ENCODE measurements at regions not wholly inside any gene's neighbourhood (a gene's known extent, or its start where the extent isn't known, plus 50 kb on each side); places are given as distances from the start of the nearest gene placed in this dataset.

DNA sequence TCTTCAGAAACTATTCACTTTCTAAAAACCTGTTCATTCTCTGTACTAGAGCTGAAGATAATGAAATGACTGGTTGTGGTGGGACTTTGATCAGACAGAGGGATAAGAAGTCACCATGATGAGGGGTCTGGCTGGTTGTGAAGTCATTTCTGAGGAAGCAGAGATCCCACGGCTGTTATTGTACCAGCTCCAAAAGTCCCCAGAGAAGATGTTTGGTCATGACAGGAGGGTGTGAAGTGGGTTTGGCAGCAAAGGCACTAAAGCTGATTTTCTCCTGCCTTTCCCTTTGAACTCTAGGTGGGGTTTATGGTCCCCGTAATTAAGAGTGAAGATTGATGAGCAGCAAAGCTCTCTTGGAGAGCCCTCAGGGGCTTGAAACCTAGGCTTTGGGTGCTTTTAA, 103.1 kb upstream of the CACHD1 start:
- Mint-ChIP-seq H3K27me3 (peaks cover 7% of the 10 kb centered on the region), H3K4me1 (no peaks in the 10 kb centered on the region), H3K9me3 (ENCODE audit: insufficient read depth) (no peaks in the 10 kb centered on the region), H3K27ac (no peak overlapping the region), H3K4me3 (no peak overlapping the region)
- POLR2A ChIA-PET, result no interaction called here
- WGBS (ENCODE audit: insufficient coverage), result 75% methylated on average over 1 of the region's 2 CpGs
- TF ChIP-seq, protein P1, sequence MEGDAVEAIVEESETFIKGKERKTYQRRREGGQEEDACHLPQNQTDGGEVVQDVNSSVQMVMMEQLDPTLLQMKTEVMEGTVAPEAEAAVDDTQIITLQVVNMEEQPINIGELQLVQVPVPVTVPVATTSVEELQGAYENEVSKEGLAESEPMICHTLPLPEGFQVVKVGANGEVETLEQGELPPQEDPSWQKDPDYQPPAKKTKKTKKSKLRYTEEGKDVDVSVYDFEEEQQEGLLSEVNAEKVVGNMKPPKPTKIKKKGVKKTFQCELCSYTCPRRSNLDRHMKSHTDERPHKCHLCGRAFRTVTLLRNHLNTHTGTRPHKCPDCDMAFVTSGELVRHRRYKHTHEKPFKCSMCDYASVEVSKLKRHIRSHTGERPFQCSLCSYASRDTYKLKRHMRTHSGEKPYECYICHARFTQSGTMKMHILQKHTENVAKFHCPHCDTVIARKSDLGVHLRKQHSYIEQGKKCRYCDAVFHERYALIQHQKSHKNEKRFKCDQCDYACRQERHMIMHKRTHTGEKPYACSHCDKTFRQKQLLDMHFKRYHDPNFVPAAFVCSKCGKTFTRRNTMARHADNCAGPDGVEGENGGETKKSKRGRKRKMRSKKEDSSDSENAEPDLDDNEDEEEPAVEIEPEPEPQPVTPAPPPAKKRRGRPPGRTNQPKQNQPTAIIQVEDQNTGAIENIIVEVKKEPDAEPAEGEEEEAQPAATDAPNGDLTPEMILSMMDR (IDR thresholded peaks at IDR 0.05), result no peak
- TF ChIP-seq EZH2 (IDR thresholded peaks at IDR 0.05; ENCODE audit: borderline replicate concordance, insufficient read depth, low read depth, low read length, poor library complexity, severe bottlenecking), result no peak
- Histone ChIP-seq H3K4me1 (ENCODE audit: control insufficient read depth in 2 of 2, insufficient read depth in 2 of 2, low read length in 2 of 2) (no peaks in the 10 kb centered on the region), H3K27ac (ENCODE audit: low read length in 2 of 2) (no peak overlapping the region), H3K4me2 (replicated peaks; ENCODE audit: low read depth, low read length, poor library complexity, severe bottlenecking) (no peak overlapping the region), H3K9me3 (ENCODE audit: control extremely low read depth in 1 of 3, control insufficient read depth in 2 of 3, insufficient read depth in 1 of 3, low read length in 2 of 3) (no peaks in the 10 kb centered on the region), H3K79me2 (ENCODE audit: control insufficient read depth, insufficient read depth, low read length) (no peaks in the 10 kb centered on the region), H3K4me3 (ENCODE audit: control extremely low read depth in 1 of 5, extremely low read depth in 1 of 5, insufficient read depth in 1 of 5, low read depth in 2 of 5, low read length in 4 of 5) (no peak overlapping the region), H2AFZ (ENCODE audit: insufficient read depth, low read depth, low read length, poor library complexity, severe bottlenecking) (no peak overlapping the region), H3K27me3 (replicated peaks in 1 of 4; ENCODE audit: control extremely low read depth in 1 of 4, control insufficient read depth in 3 of 4, insufficient read depth in 4 of 4, low read length in 3 of 4) (peaks cover 0 to 2% (median 0%) of the 10 kb centered on the region in 4 experiments), H3K9ac (ENCODE audit: low read length) (no peak overlapping the region), H4K20me1 (ENCODE audit: control insufficient read depth, insufficient read depth, low read length, poor library complexity, severe bottlenecking) (no peaks in the 10 kb centered on the region), H3K36me3 (replicated peaks in 1 of 2; ENCODE audit: control extremely low read depth in 1 of 2, control insufficient read depth in 1 of 2, extremely low read depth in 1 of 2, insufficient read depth in 2 of 2, low read length in 1 of 2) (no peaks in the 10 kb centered on the region)
- CTCF ChIA-PET, result no interaction called here
- no peak for DNase-seq
- no peak for ATAC-seq (ENCODE audit: low read depth)
- intact Hi-C loops (cut with micrococcal nuclease), result no loop called here

DNA sequence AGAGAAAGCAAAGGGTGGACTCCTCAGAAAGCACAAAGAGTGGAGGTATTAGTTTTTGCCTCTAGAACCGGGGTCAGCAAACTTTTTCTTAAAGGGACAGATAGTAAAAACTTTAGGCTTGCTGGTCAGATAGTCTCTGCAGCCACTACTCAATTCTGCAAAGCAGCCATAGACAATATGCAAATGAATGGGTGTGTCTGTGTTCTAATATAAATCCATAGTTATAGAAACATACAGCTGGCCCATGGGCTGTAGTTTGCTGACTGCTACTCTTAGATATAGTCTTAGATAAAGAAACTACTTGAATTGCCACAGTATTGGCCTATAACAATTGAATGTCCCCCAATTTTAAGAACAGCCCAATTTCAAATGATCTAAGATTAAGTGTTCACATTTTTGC, 101.6 kb upstream of the CACHD1 start:
- Histone ChIP-seq H3K9me3 (ENCODE audit: control extremely low read depth in 1 of 3, control insufficient read depth in 2 of 3, insufficient read depth in 1 of 3, low read length in 2 of 3) (no peaks in the 10 kb centered on the region), H2AFZ (ENCODE audit: insufficient read depth, low read depth, low read length, poor library complexity, severe bottlenecking) (no peak overlapping the region), H3K9ac (ENCODE audit: low read length) (no peak overlapping the region), H3K79me2 (ENCODE audit: control insufficient read depth, insufficient read depth, low read length) (no peaks in the 10 kb centered on the region), H3K4me2 (replicated peaks; ENCODE audit: low read depth, low read length, poor library complexity, severe bottlenecking) (no peak overlapping the region), H3K4me3 (ENCODE audit: control extremely low read depth in 1 of 5, extremely low read depth in 1 of 5, insufficient read depth in 1 of 5, low read depth in 2 of 5, low read length in 4 of 5) (no peak overlapping the region), H3K27ac (ENCODE audit: low read length in 2 of 2) (no peak overlapping the region), H3K27me3 (replicated peaks in 1 of 4; ENCODE audit: control extremely low read depth in 1 of 4, control insufficient read depth in 3 of 4, insufficient read depth in 4 of 4, low read length in 3 of 4) (peaks cover 0 to 2% (median 0%) of the 10 kb centered on the region in 4 experiments), H3K4me1 (ENCODE audit: control insufficient read depth in 2 of 2, insufficient read depth in 2 of 2, low read length in 2 of 2) (no peaks in the 10 kb centered on the region), H4K20me1 (ENCODE audit: control insufficient read depth, insufficient read depth, low read length, poor library complexity, severe bottlenecking) (no peaks in the 10 kb centered on the region), H3K36me3 (replicated peaks in 1 of 2; ENCODE audit: control extremely low read depth in 1 of 2, control insufficient read depth in 1 of 2, extremely low read depth in 1 of 2, insufficient read depth in 2 of 2, low read length in 1 of 2) (no peaks in the 10 kb centered on the region)
- TF ChIP-seq, protein P1 (IDR thresholded peaks at IDR 0.05), result no peak
- TF ChIP-seq EZH2 (IDR thresholded peaks at IDR 0.05; ENCODE audit: borderline replicate concordance, insufficient read depth, low read depth, low read length, poor library complexity, severe bottlenecking), result no peak
- Mint-ChIP-seq H3K4me1 (no peaks in the 10 kb centered on the region), H3K27me3 (peaks cover 7% of the 10 kb centered on the region), H3K9me3 (ENCODE audit: insufficient read depth) (no peaks in the 10 kb centered on the region), H3K4me3 (no peak overlapping the region), H3K27ac (no peak overlapping the region)
- DNase-seq (no peak), ATAC-seq (ENCODE audit: low read depth) (no peak)
- CTCF ChIA-PET, result no interaction called here
- no CpG with 5 or more reads among the region's 1 CpG for WGBS (ENCODE audit: insufficient coverage)
- POLR2A ChIA-PET, result no interaction called here
- intact Hi-C loops (cut with micrococcal nuclease), result no loop called here
